Keratinocyte (primary cell): ENCODE measurements at regions not wholly inside any gene's neighbourhood (a gene's known extent, or its start where the extent isn't known, plus 50 kb on each side); places are given as distances from the start of the nearest gene placed in this dataset.

Experiments used
- DNase-seq: peaks from one replicate; pipeline ENCODE4 v3.0.0-alpha.2; 2011; ENCODE audit warnings: low read depth, missing footprints, low spot score
- FAIRE-seq: peaks from 2 replicates; lab custom pipeline; 2011; peaks lifted over from hg19 to GRCh38; lab: Jason Lieb, UNC
- H2AFZ ChIP-seq: 2 replicates; pipeline ENCODE4 v1.6.0; 2012; ENCODE audit warnings: low read length, control low read depth, inconsistent platforms; ENCODE audit not compliant: control insufficient read depth
- H3K27ac ChIP-seq: 2 replicates; pipeline ENCODE4 v1.5.1; 2011; ENCODE audit warnings: low read length; ENCODE audit not compliant: control insufficient read depth, insufficient read depth
- H3K27me3 ChIP-seq: 3 replicates; pipeline ENCODE4 v1.6.0; 2011; ENCODE audit warnings: low read length; ENCODE audit not compliant: control insufficient read depth, insufficient read depth; ENCODE audit errors: extremely low read depth
- H3K36me3 ChIP-seq, 2 experiments: 2 replicates in 1 of 2; 3 replicates in 1 of 2; pipeline ENCODE4 v1.5.1; 2011; ENCODE audit warnings: low read length in 2 of 2, mild to moderate bottlenecking in 1 of 2; ENCODE audit not compliant: control insufficient read depth in 2 of 2, insufficient read depth in 2 of 2; ENCODE audit errors: extremely low read depth in 1 of 2
- H3K4me1 ChIP-seq: 3 replicates; pipeline ENCODE4 v1.5.1; 2011; ENCODE audit warnings: low read length; ENCODE audit not compliant: control insufficient read depth, insufficient read depth; ENCODE audit errors: extremely low read depth
- H3K4me2 ChIP-seq: 3 replicates; pipeline ENCODE4 v1.6.0; 2011; ENCODE audit warnings: low read depth, low read length; ENCODE audit not compliant: control insufficient read depth, insufficient read depth; ENCODE audit errors: extremely low read depth
- H3K4me3 ChIP-seq, 3 experiments: fragments of 200-600 bp in 1 of 3; sonication (generic) in 1 of 3; 2 replicates in 2 of 3; 3 replicates in 1 of 3; pipeline ENCODE4 v1.5.1; 2011 to 2016; ENCODE audit warnings: low read length in 3 of 3, mild to moderate bottlenecking in 3 of 3, control low read depth in 2 of 3, inconsistent platforms in 1 of 3, low read depth in 1 of 3, mixed read lengths in 1 of 3, mixed run types in 1 of 3, moderate library complexity in 1 of 3; ENCODE audit not compliant: control insufficient read depth in 2 of 3, insufficient read depth in 2 of 3; ENCODE audit errors: extremely low read depth in 1 of 3
- H3K79me2 ChIP-seq: 2 replicates; pipeline ENCODE4 v1.6.0; 2012; ENCODE audit warnings: low read length; ENCODE audit not compliant: control insufficient read depth, insufficient read depth
- H3K9ac ChIP-seq: 3 replicates; pipeline ENCODE4 v1.6.0; 2011; ENCODE audit warnings: low read length; ENCODE audit not compliant: control insufficient read depth, insufficient read depth; ENCODE audit errors: extremely low read depth
- H3K9me1 ChIP-seq: 3 replicates; pipeline ENCODE4 v1.6.0; 2011; ENCODE audit warnings: low read length; ENCODE audit not compliant: control insufficient read depth, insufficient read depth; ENCODE audit errors: extremely low read depth
- H3K9me3 ChIP-seq: 2 replicates; pipeline ENCODE4 v1.5.1; 2012; ENCODE audit warnings: low read depth, low read length; ENCODE audit not compliant: control insufficient read depth
- H4K20me1 ChIP-seq: 3 replicates; pipeline ENCODE4 v1.6.0; 2011; ENCODE audit warnings: low read length; ENCODE audit not compliant: control insufficient read depth, insufficient read depth; ENCODE audit errors: extremely low read depth
- CTCF ChIP-seq, 3 experiments: IDR thresholded peaks in 1 of 3; conservative IDR thresholded peaks in 1 of 3; optimal IDR thresholded peaks in 1 of 3; 2 replicates in 2 of 3; 3 replicates in 1 of 3; pipeline versions ENCODE3 to v1.5.1; 2011; ENCODE audit warnings: low read length in 3 of 3, mild to moderate bottlenecking in 3 of 3, moderate library complexity in 2 of 3, control low read depth in 1 of 3, inconsistent platforms in 1 of 3; ENCODE audit not compliant: insufficient read depth in 2 of 3; ENCODE audit errors: extremely low read depth in 1 of 3
- EZH2 ChIP-seq: IDR thresholded peaks from one replicate; pipeline ENCODE4 v1.6.1; 2012; ENCODE audit warnings: inconsistent platforms, mild to moderate bottlenecking, low read length, moderate library complexity
- dilution Hi-C: fragments of 300-500 bp; cut with MboI; formaldehyde crosslinking; loops from one replicate; pipeline ENCODE4 v1.7.0; 2020; ENCODE audit warnings: low sequenced_read_pairs; ENCODE audit not compliant: extremely low pct_ligation_motif_present

- H3K9ac ChIP-seq, result no peak overlapping the region
- dilution Hi-C loops, result no loop called here
- no peaks in the 10 kb centered on the region for H3K4me1 ChIP-seq
- H3K4me3 ChIP-seq, result no peak overlapping the region
- no peak for FAIRE-seq
- TF ChIP-seq CTCF (optimal IDR thresholded peaks at IDR 0.05 in 1 of 3, IDR thresholded peaks at IDR 0.05 in 1 of 3, conservative IDR thresholded peaks at IDR 0.05 in 1 of 3; ENCODE audit: extremely low read depth in 1 of 3, insufficient read depth in 2 of 3, low read length in 3 of 3) (no peak), EZH2 (no peak)
- no peak overlapping the region for H3K27ac ChIP-seq
- no peaks in the 10 kb centered on the region for H3K9me3 ChIP-seq
- no peaks in the 10 kb centered on the region for H3K79me2 ChIP-seq
- no peaks in the 10 kb centered on the region for H3K27me3 ChIP-seq
- H2AFZ ChIP-seq, result no peak overlapping the region
- no peaks in the 10 kb centered on the region for H4K20me1 ChIP-seq
- H3K9me1 ChIP-seq, result no peaks in the 10 kb centered on the region
- no peak for DNase-seq
- H3K4me2 ChIP-seq, result no peak overlapping the region
- no peaks in the 10 kb centered on the region for H3K36me3 ChIP-seq
These were observed 290.4 kb upstream of the TBX3 start for GRCh38 chr12:114974333-114974732.

- TF ChIP-seq CTCF (optimal IDR thresholded peaks at IDR 0.05 in 1 of 3, IDR thresholded peaks at IDR 0.05 in 1 of 3, conservative IDR thresholded peaks at IDR 0.05 in 1 of 3; ENCODE audit: extremely low read depth in 1 of 3, insufficient read depth in 2 of 3, low read length in 3 of 3) (no peak), EZH2 (no peak)
- H3K4me2 ChIP-seq, result no peak overlapping the region
- FAIRE-seq, result no peak
- dilution Hi-C loops, result no loop called here
- H3K4me3 ChIP-seq, result no peak overlapping the region
- no peak overlapping the region for H3K9ac ChIP-seq
- H3K79me2 ChIP-seq, result no peaks in the 10 kb centered on the region
- H3K9me3 ChIP-seq, result no peaks in the 10 kb centered on the region
- no peak for DNase-seq
- H3K27ac ChIP-seq, result no peak overlapping the region
- H3K36me3 ChIP-seq, result no peaks in the 10 kb centered on the region
- H3K9me1 ChIP-seq, result no peaks in the 10 kb centered on the region
- H2AFZ ChIP-seq, result no peak overlapping the region
- H3K4me1 ChIP-seq, result no peaks in the 10 kb centered on the region
- no peaks in the 10 kb centered on the region for H3K27me3 ChIP-seq
- no peaks in the 10 kb centered on the region for H4K20me1 ChIP-seq
These were observed 284.8 kb upstream of the TBX3 start for GRCh38 chr12:114968727-114969126.
